SIG-M5 (cell line): ENCODE measurements at regions not wholly inside any gene's neighbourhood (a gene's known extent, or its start where the extent isn't known, plus 50 kb on each side); places are given as distances from the start of the nearest gene placed in this dataset.

ENCODE experiments used
- DNase-seq: peaks from one replicate; lab custom pipeline; 2025; lab: John Stamatoyannopoulos, UW

DNA sequence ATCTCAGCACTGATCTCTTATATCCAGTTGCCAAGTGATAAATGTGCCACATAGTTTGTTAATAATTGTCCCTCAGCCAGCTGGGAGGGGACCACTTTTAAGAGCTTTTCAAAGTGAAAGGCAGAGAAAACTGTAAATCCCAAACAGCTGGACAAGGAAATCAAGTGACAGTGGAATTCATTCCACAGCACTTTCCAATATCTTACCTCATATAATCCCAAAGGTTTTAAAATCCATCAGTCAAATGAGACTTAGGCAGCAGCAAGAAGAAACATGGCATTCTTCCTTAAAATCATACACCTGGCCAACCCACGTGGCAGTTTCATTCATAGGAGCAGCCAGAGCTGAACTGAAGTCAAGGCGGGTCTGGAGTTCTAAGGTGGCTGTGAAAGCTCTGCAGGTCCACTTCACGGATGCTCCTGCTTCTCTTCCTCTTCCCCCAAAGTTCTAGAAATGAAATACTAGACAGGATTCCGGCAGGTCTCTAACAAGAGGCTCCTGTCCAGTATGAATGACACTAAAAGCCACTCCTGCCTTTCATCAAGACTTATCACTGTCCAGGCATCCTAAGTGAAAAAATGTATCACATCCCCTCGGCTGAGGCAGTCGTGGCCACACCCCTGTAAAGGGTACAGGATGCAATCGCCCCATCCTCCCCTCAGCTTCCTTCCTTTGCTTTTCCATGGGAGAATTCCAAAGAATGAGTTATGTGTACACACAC is 190.4 kb upstream of the STK17B start:
- no peak for DNase-seq

DNA sequence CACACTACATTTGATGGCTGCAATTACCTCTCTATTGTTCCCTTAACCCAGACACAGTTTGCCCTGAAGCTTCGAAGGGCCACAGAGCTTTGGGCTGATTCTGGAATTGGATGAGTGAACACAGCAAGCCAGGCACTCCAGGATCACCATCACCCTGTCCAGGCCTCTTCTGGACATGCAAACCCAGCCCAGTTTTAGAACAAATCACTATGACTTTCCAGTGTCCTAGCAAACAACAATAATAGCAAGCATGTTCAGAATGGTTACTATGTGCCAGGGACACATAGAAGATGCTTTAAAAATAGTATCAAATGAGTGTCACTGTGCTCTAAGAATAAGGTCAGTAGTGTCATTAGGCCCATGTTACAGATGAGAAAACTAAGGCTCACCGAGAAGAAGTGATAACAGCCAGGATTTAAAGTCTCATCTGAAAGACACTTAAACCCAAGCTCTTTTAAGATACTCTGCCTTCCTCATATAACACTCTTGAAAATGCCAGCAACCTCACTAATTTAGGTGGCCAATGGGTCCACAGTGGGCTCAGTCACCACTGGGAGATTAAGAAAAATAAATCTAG is 191.7 kb upstream of the STK17B start:
- DNase-seq = no peak

DNA sequence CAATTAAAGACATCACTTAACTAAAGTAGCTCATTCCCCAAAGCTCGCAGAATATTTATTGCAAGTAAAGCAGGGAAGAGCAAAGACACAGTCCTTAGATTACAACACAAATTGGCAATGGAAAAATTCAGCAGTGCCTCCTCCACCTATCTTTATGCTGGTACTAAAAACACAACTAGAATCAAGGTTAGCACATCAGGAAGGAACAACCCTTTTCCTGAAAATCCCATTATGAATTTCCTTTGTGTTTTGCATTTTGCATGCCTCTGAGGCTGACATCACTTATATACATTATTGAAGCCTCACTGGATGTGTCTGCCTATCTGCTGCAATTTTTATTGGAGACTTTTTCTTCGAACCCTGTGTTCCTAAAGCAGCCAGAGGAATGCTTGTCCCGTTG is 193.8 kb upstream of the STK17B start:
- no peak for DNase-seq

DNA sequence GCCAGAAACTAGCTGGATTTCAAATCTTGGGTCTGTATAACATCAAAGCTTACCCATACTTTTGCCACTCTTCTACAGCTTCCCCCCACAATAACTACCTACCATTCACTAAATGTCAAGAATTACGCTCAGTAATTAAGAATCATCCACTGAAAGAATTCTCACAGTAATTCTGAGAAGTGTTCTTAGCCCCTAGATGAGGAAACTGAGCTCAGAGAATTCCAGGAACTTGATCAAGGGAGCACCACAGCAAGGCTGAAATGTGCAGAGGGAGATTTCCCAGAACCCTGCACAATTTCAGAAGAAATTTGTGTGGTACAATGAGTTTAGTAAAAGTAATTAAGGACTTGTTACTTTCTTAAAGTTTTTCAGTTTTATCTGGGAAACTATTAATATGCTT is 194.5 kb upstream of the STK17B start:
- no peak for DNase-seq

DNA sequence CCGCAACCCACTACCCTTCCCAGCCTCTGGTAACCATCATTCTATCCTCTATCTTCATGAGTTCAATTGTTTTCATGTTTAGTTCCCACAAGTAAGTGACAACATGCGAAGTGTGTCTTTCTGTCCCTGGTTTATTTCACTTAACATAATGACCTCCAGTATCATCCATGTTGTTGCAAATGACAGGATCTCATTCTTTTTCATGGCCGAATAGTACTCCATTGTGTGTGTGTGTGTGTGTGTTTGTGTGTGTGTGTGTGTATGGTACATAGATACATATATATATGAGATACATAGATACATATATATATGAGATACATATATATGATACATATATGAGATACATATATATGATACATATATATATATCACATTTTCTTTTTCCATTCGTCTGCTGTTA is 196.3 kb upstream of the STK17B start:
- no peak for DNase-seq

DNA sequence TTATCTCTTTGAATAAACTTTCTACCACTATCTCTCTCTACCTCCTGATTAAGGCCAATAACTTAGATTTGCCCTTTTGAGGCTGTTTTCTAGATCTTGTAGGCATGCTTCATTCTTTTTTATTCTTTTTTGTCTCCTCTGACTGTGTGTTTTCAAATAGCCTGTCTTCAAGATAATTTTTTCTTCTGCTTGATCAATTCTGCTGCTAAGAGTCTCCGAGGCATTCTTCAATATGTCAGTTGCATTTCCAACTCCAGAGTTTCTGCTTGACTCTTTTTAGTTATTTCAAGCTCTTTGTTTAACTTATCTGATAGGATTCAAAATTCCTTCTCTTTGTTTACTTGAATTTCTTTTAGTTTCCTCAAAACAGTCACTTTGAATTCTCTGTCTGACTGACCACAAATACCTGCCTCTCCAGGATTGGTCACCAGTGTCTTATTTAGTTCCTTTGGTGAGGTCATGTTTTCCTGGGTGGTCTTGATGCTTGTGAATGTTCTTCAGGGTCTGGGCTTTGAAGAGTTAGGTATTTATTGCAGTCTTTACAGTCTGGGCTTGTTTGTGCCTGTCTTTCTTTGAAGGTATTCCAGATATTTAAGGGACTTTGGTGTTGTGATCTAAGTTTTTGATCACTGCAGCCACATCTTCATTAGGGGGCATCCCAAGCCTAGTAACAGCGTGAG is 197.3 kb upstream of the STK17B start:
- DNase-seq = no peak

DNA sequence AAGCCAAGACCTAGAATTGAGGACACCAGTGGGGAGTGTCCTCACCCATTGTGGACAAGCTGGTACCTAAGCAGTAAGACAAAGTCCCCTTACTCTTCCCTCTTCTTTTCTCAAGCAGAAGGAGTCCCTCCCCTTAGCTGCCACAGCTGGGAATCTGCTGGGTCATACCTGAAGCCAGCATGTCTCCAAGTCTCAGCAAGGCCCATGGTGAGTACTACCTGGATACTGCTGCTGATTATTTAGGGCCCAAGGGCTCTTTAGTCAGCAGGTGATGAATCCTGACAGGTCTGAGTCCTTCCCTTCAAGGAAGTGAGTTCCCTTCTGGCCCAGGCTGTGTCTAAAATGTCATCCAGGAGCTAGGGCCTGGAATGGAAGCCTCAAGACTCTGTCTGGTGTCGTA is 198.6 kb upstream of the STK17B start:
- DNase-seq = no peak

DNA sequence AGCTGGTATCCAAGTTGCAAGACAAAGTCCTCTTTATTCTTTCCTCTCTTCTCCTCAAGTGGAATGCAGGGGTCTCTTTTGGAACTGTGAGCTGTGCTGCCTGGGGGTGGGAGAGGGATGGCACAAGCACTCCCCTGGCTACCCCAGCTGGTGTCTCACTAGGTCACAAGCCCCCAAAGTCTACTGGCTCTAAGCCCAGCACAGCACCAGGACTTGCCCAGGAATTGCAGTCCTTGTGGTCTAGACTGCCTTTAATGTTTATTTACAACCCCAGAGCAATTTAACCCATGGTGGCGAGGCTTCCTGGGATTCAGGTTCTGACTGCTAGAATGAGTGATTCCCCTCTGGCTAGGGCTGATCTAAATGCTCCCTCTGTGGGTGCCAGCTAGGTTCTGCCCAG is 199.0 kb upstream of the STK17B start:
- no peak for DNase-seq

DNA sequence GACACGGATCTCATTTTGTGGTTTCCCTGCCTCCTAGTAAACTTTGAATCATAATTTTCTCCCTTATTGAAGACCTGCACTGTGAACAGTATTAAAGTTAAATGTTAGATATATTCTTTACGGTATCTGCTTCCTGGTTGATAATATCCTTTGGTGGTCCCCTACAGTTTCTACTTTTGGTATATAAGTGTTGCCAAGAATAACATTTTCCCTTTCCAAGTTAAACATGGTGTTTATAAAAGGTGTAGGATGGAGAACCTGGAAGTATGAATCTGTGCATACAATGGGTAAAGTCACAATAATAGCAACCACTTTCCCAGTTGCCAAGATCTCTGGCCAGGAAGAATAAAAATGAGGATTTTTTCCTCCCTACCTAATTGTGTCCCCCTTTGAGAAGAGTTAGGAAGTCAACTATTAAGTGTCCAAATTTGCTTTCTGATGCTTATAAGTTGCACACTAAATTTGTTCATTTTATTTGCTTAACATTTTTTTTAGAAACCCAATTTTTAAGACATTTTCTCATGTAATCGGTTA is 201.0 kb upstream of the STK17B start:
- no peak for DNase-seq

DNA sequence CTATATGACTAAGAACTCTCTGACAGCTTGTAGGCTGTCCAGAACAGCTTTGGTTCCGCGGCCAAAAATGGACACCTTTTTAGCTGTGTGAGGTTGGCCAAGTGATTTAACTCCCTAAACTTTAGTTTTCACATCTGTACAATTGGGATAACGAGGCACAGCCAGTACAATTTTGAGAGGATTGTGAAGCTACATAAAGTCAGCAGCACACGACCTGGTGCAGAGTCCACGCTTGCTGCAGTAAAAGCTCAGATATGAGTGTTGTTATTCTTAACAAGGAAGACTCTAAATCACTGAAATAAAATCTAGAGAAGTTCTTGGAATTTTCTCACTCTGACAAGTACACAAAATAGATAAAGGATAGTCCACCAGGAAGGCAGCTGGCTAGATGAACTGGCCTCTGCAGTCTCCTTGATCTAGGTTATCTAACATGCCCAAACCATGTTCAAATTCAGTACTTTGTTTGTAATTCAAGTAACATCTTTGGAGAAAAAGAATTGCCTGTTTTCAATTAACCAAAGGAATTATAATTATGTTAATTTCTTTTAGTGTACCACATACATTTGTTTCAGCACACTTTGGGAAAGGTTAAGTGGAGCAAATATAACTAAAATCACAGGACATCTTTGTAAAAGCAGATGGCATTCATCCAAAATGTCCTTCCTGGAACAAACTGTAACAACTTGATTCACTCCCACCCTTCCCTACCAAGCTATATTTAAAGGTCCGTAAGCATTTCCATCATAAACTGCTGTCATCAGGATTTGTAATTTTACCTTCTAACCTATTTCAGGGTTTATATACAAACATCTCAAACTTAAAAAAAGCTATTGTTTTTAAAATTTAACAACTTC is 201.7 kb upstream of the STK17B start:
- no peak for DNase-seq

DNA sequence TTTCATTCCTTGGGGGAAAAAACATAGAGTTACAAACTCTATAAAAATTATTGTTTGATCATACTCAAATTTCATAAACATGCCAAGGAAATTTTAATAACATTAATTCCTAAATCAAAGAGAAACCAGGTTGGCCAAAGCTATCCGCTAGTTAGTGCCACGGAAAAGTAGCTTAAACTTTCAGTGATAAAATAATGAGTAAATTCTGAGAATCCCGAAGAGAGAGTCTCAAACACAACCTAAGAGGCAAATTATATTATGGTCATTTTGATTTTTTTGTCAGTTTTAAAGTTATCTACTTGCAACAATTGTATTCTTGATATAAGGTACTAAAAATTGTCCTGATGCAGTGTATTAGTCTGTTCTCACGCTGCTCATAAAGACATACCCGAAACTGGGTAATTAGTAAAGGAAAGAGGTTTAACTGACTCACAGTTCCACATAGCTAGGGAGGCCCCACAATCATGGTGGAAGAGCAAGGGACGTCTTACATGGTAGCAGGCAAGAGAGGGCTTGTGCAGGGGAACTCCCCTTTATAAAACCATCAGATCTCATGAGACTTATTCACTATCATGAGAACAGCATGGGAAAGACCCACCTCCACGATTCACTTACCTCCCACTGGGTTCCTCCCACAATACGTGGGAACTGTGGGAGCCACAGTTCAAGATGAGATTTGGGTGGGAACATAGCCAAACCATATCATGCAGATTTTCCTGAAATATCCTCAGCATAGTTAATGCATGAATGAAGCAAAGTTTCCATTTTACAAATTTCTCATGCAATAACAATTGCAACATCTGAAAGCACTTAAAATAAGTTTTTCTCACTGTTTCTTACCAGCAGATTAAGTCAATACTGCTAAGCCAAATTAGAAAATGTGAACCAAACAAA is 205.9 kb upstream of the STK17B start:
- DNase-seq = no peak

DNA sequence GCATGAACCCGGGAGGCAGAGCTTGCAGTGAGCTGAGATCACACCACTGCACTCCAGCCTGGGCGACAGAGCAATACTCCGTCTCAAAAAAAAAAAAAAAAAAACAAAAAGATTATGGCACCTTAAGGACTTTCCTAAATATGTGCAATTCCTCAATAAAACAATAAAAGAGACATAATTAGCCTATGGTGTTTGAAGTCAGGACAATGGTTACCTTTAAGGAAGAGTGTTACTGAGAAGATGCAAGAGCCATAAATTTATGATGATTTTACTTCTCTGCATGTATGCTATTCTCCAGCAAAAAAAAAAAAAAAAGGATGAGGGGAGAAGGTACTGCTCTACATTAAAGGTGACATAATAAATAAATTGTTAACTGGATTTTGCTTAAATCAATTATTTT is 208.2 kb upstream of the STK17B start:
- DNase-seq = no peak

DNA sequence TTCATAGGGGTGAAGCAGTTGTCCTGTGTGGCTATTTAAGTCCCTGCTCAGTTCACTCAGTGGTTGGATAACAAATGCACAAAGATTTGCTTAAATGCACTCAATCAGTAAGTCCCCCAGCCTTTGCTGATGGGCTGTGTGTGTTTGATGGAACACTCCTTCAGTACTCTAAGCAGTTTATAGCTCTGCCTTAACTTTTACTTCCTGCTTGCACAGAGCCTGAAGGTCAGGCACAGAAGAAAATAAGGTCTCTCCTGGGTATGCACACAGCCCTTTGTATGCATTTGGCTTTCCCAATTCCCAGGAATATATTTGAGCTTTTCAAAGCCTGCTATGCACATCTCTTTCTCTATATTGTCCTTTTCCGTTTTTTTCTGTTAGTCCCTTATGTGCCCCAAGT is 208.7 kb upstream of the STK17B start:
- no peak for DNase-seq

DNA sequence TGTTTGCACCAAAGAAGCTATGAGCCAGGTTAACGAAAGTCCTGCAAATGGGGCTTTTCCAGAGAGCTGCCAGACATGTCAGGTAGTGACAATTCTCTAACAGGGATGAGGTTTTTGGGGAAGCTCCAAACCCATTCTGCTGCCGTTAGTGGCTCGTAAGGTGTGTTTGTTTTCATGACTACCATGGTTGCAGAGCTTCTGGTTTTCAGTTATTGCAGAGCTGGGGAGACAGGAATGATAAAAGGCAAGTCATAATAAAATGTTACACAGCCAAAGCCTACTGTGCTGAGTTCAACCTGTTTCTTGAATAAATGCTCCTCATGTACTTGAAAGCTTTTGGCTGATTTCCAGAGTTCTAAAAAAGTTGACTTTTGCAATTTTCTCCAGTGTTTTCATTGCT is 209.2 kb upstream of the STK17B start:
- DNase-seq = no peak

DNA sequence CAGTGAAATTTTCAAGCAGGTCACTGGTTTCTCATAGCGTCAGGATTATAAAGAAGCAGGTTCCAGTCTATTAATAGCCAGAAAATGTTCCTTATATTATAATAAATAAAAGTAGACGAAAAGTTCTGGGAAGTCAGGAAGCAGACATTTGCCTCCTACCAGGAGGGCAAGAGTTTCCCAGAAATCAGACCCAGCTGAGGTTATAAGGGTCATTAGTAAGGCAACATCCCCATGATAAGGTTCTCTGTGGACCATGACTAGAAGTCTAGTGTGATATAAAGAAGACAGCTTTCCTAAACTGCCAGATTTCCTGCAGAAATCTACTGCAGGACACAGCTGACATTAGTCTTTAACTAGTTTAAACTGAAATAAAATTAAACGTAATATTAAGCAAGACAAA is 210.1 kb upstream of the STK17B start:
- no peak for DNase-seq

DNA sequence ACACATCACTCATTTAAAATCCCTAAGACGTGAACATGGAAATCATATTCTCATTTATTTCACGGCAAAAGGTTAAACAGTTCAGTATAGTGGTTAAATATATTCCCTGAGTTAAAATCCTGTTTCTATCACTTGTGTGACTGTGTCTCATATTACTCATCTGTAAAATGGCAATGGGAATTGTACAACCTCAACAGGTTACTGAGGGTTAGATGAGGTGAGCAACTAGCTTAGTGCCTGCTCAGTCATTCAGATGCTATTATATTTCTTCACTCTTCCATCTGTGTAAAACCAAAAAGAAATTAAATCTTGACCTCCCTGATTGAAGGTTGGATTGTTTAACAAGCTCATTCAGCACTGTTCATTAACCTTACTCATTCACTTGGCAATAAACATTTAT is 212.4 kb upstream of the STK17B start:
- DNase-seq = no peak

DNA sequence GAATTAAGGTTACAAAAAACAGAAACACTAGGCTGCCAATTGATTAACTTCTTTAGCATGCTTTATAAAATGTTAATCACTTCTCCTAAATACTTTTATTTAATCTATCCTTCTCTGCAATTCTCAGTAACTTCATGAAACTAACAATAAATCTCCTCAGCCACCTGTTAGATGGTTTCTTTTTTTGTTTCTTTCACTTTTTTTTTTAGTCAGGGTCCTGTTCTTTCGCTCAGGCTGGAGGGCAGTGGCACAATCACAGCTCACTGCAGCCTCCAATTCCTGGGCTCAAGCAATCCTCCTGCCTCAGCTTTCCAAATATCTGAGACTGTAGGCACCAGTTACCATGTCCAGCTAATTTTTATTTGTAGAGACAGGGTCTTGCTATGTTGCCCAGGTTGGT is 213.4 kb upstream of the STK17B start:
- DNase-seq = no peak

DNA sequence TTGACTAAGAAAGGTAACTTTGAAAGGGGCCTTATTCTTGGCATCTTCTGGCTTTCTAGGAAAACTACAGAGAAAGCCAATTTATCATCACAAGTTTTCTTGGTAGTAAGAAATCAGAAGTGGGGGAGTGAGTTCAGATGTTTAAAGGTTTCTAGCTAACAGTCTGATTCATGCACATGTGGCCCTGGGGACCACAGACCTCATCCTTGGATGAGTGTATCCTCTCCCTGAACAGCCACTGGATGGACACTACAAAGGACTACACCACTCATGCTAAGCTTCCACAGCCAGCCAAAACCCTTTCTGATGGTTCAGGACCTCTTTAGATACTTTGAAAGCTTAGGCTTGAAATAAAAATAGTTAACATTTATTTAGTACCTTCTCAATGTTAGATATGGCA is 218.3 kb upstream of the STK17B start:
- no peak for DNase-seq

DNA sequence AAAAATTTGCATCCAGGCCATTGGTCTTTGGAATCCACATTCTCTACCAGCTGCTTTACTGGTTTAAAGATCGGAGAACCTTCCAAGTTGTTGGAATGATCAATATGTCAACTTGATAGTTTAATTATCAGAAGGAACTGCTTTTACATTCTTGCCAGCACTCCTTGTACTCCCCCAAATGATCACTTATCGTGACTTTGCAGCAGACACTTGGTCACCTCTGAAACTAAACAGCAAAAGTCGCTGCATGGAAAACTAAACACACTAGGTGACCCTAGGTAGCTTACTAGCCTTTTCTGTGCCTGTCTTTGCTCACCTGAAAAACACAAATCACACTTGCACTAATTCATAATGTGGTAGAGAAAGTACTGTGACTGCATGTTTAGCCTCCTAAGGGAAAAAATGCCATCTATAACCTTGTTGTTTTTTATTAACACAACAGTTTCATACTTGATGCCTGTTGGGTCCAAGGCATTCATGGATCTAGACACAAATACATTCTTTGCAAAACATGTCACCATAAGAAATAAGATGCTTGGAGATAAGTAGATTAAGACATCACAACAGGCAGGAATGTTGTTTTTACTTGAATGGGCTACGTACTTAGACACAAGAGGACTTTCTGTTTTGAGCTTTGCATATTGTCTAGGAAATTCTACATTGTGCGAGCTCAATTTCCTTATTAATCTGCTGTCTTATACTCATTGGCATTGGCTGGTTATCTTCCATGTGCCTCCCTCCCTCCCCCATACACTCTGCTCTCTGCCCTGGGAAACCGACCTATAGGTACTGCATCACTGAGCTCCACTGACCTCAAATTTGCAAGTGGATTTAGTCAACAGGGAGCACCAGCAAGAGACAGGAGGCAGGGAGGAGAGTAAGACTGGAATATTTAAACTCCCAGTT is 219.1 kb upstream of the STK17B start:
- DNase-seq = no peak

DNA sequence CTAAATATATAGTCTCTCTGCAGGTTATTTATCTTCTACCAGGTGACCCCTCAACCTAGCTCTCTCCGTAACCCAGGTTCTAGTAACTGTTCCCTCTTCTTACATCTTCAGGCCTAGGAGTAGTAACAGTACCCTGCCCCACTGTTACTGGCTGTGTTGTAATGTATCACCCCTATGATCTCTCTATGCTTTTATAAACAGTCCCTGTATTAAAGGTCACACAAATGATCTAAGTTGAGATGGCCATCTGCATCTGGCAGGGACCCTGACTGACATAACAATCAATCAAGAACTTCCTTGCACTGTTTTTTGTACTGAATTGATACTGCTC is 219.7 kb upstream of the STK17B start:
- DNase-seq = no peak

DNA sequence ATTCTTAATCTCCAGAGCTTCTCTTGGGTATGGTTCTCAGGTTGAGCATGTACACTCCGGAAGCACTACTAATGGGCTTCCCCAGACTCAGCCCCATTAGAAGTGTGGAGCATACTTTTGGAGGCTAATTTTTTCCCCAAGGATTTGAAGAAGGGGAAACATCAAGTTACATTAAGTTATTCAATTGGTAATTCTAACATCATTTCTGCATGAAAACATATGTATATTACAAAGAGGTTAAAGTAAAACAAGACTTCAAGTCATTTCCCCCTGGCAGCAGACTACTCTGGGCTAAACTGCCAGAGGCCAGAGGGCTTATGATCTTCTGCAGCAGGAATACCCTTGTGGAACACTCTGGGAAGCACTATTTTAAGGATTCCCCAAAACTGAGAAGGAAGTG is 227.7 kb upstream of the STK17B start:
- no peak for DNase-seq
